IMR-90 (cell line): ENCODE measurements at regions not wholly inside any gene's neighbourhood (a gene's known extent, or its start where the extent isn't known, plus 50 kb on each side); places are given as distances from the start of the nearest gene placed in this dataset.

Source experiments
- BHLHE40 ChIP-seq: fragments of 150-350 bp; IDR thresholded peaks from 2 replicates; pipeline ENCODE4 v1.6.1; 2016; ENCODE audit warnings: mild to moderate bottlenecking, low read depth, low read length
- CEBPB ChIP-seq: IDR thresholded peaks from 2 replicates; pipeline ENCODE4 v1.6.1; 2012; ENCODE audit warnings: low read depth, low read length, improper control_type of control experiment
- CHD1 ChIP-seq: IDR thresholded peaks from 2 replicates; pipeline ENCODE4 v1.6.1; 2012; ENCODE audit warnings: low read depth, low read length, improper control_type of control experiment
- CTCF ChIP-seq: conservative IDR thresholded peaks from 2 replicates; pipeline ENCODE4 v1.5.1; 2012; ENCODE audit warnings: mild to moderate bottlenecking, low read depth, low read length, improper control_type of control experiment
- ELK1 ChIP-seq: fragments of 150-350 bp; IDR thresholded peaks from 2 replicates; pipeline ENCODE4 v1.6.1; 2016; ENCODE audit warnings: low read depth, mild to moderate bottlenecking, low read length, moderate library complexity, borderline replicate concordance
- MAFK ChIP-seq: IDR thresholded peaks from 2 replicates; pipeline ENCODE4 v1.6.1; 2012; ENCODE audit warnings: low read depth, low read length, improper control_type of control experiment
- MXI1 ChIP-seq: IDR thresholded peaks from 2 replicates; pipeline ENCODE4 v1.6.1; 2012; ENCODE audit warnings: low read depth, mild to moderate bottlenecking, low read length, moderate library complexity, borderline replicate concordance
- POLR2A ChIP-seq: IDR thresholded peaks from 2 replicates; pipeline ENCODE4 v1.6.1; 2012; ENCODE audit warnings: mild to moderate bottlenecking, low read depth, low read length
- RAD21 ChIP-seq: IDR thresholded peaks from 2 replicates; pipeline ENCODE4 v1.6.1; 2012; ENCODE audit warnings: low read length, improper control_type of control experiment
- RFX5 ChIP-seq: IDR thresholded peaks from 2 replicates; pipeline ENCODE4 v1.8.0; 2012; ENCODE audit warnings: low read depth, mild to moderate bottlenecking, low read length, moderate library complexity
- SMC3 ChIP-seq: fragments of 150-350 bp; IDR thresholded peaks from 2 replicates; pipeline ENCODE4 v1.6.1; 2016; ENCODE audit warnings: low read depth, mild to moderate bottlenecking, antibody characterized with exemption, low read length, moderate library complexity
- USF2 ChIP-seq: fragments of 150-350 bp; IDR thresholded peaks from 2 replicates; pipeline ENCODE4 v1.6.1; 2017; ENCODE audit warnings: mild to moderate bottlenecking, antibody characterized with exemption, low read length, low read depth

GRCh38 chr6:106751501-106752252 lies 122.3 kb downstream of the QRSL1 start:
- TF ChIP-seq CTCF (no peak), USF2 (no peak), POLR2A (no peak), CHD1 (no peak), RAD21 (no peak), MXI1 (no peak), MAFK (no peak), ELK1 (no peak), CEBPB (no peak), SMC3 (no peak), RFX5 (no peak), BHLHE40 (no peak)
